Gastrocnemius medialis (tissue), 4 donors: ENCODE measurements at regions not wholly inside any gene's neighbourhood (a gene's known extent, or its start where the extent isn't known, plus 50 kb on each side); places are given as distances from the start of the nearest gene placed in this dataset.

ENCODE experiments used
- POLR2A ChIP-seq, 2 donors: fragments of 450-650 bp; IDR thresholded peaks; one replicate each; pipeline ENCODE4 v1.6.1; 2017; ENCODE audit warnings: antibody characterized with exemption in 2 of 2, mild to moderate bottlenecking in 2 of 2, moderate library complexity in 2 of 2
- TF ChIP-seq, protein P1 (sequence below), 5 experiments: fragments of 450-650 bp in 3 of 5; fragments of 200-600 bp in 2 of 5; sonication (generic) in 2 of 5; IDR thresholded peaks in 4 of 5; conservative IDR thresholded peaks in 1 of 5; 1 replicate in 4 of 5; 2 replicates in 1 of 5; pipeline ENCODE4 v1.5.1; 2016 to 2019; ENCODE audit warnings: antibody characterized with exemption in 5 of 5, mild to moderate bottlenecking in 3 of 5, moderate library complexity in 3 of 5

DNA sequence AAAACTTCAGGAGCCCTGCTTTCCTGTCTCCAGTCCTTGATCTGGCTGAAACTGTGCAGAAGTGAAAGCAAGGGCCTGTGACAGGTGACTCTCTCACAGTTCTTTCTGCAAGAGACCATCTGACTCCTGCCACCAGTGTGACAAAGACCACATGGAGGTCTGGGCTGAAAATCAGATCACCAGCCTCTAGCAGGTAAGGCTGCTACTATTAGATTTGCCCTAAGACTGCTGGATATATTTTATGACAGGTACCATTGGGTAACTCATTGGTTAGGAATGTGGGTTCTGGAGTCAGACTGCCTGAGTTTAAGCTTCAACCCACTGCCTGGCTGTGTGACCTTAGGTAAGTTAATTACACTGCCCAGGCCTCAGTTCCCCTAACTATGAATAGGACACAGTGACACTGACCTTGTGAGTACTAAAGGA is 163.3 kb upstream of the SLC7A11 start:
- TF ChIP-seq, protein P1, sequence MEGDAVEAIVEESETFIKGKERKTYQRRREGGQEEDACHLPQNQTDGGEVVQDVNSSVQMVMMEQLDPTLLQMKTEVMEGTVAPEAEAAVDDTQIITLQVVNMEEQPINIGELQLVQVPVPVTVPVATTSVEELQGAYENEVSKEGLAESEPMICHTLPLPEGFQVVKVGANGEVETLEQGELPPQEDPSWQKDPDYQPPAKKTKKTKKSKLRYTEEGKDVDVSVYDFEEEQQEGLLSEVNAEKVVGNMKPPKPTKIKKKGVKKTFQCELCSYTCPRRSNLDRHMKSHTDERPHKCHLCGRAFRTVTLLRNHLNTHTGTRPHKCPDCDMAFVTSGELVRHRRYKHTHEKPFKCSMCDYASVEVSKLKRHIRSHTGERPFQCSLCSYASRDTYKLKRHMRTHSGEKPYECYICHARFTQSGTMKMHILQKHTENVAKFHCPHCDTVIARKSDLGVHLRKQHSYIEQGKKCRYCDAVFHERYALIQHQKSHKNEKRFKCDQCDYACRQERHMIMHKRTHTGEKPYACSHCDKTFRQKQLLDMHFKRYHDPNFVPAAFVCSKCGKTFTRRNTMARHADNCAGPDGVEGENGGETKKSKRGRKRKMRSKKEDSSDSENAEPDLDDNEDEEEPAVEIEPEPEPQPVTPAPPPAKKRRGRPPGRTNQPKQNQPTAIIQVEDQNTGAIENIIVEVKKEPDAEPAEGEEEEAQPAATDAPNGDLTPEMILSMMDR (IDR thresholded peaks at IDR 0.05 in 4 of 5, conservative IDR thresholded peaks at IDR 0.05 in 1 of 5), result no peak
- TF ChIP-seq POLR2A (IDR thresholded peaks at IDR 0.05), result no peak
